ENCODE measurements at regions not wholly inside any gene's neighbourhood (a gene's known extent, or its start where the extent isn't known, plus 50 kb on each side); places are given as distances from the start of the nearest gene placed in this dataset.
"Not testable (repeated sequence)": the region's sequence is repeated elsewhere in the genome, so short reads cannot be mapped to it uniquely, and the experiment has no call there.

DNA sequence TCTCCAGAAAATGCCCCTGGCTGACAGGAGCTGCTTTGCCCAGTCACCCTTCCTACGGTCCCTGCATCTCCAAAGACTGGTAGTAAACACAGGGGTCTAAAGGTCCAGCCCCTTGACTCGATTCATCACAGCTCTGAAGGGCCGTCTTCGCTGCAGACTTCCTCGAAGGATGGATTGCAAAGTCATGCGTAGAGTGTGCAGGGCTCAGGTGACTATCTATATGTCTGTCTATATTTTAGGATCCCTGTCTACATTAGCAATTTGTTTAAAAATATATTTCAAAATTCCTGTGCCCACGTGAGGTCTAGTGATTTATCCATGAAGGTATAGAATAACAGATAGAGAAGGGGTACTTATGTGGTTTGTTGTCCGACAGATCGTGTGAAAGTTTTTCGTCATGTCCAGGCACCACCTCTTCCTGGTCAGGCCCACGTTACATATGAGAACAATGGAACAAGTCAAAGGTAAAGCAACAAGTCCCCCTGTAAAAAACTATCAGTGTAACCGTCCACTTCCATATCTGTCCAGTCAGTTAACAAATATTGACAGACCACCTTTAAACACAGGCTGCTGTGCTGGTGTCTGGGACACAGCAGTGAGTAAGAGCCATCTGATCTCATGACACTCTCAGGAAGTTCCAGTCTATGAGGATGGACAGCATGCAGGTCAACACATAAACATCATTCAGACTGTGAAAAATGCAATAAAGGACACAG, 127.7 kb upstream of the SULF2 start:
- Histone ChIP-seq H3K27ac (ENCODE audit: extremely low read length, insufficient read depth, low read length) (peak overlapping the region; percentile 53), H3K27me3 (ENCODE audit: control insufficient read depth in 1 of 2, insufficient read depth in 2 of 2, low read length in 2 of 2) (peaks cover 0 to 15% of the 10 kb centered on the region in 2 experiments; a peak in 2 of 5 replicates), H3K9ac (ENCODE audit: insufficient read depth, low read depth, low read length) (peak overlapping the region; percentile 46), H3K4me3 (replicated peaks in 1 of 3; ENCODE audit: insufficient read depth in 1 of 3, low read depth in 2 of 3, low read length in 3 of 3) (peak overlapping the region in 1 of 3 experiments; percentile 23; a peak in 2 of 6 replicates), H3K4me2 (ENCODE audit: low read depth, low read length) (peak overlapping the region; percentile 59), H3K4me1 (ENCODE audit: insufficient read depth, low read length) (peaks cover 63% of the 10 kb centered on the region), H3K9me3 (ENCODE audit: low read length) (peaks cover 24% of the 10 kb centered on the region)
- ATAC-seq (peak; percentile 83), DNase-seq (ENCODE audit: low spot score) (peak; percentile 100), FAIRE-seq (peak; percentile 81)
- intact Hi-C loops (cut with micrococcal nuclease; ENCODE audit: unreplicated experiment); CTCF ChIA-PET (ENCODE audit: low intra/inter-chr PET ratio, low total read pairs); H3K36me3 ChIP-seq (replicated peaks in 1 of 2; ENCODE audit: control insufficient read depth in 1 of 2, insufficient read depth in 2 of 2, low read length in 2 of 2); H3K79me2 ChIP-seq (ENCODE audit: insufficient read depth, low read length); H4K20me1 ChIP-seq (ENCODE audit: insufficient read depth, low read length); H2AFZ ChIP-seq (ENCODE audit: low read length); in situ Hi-C loops (cut with HindIII; ENCODE audit: extremely low pct_ligation_motif_present, low pct_unique_long_range_greater_than_20kb); BruUV-seq (replicated peaks); POLR2A ChIA-PET; TF ChIP-seq LCORL (IDR thresholded peaks at IDR 0.05); CREB1 (CRISPR knock-in tag; IDR thresholded peaks at IDR 0.05): not testable (repeated sequence)
- 27% methylated on average over 12 of the region's 12 CpGs for WGBS (ENCODE audit: low lambda C conversion rate)
- TF ChIP-seq ZSCAN31 (CRISPR knock-in tag; IDR thresholded peaks at IDR 0.05; ENCODE audit: low read depth) (0 out of 2 replicates have a peak, but pooled peaks have one; percentile 33), ZNF878 (CRISPR knock-in tag; IDR thresholded peaks at IDR 0.05) (peak; percentile 93), TFDP2 (CRISPR knock-in tag; IDR thresholded peaks at IDR 0.05) (0 out of 2 replicates have a peak, but pooled peaks have one; percentile 39), ZNF292 (CRISPR knock-in tag; IDR thresholded peaks at IDR 0.05; ENCODE audit: borderline replicate concordance, low read depth) (peak; percentile 88; the same call in 1 of the 2 replicates), LCORL (CRISPR knock-in tag; IDR thresholded peaks at IDR 0.05) (peak; percentile 88), ZNF687 (CRISPR knock-in tag; IDR thresholded peaks at IDR 0.05) (0 out of 2 replicates have a peak, but pooled peaks have one; percentile 34), PPARG (CRISPR knock-in tag; conservative IDR thresholded peaks at IDR 0.05) (peak; percentile 80), POLR2A (IDR thresholded peaks at IDR 0.05; ENCODE audit: insufficient read depth in 1 of 2, low read depth in 2 of 2, low read length in 2 of 2) (0 out of 4 replicates have a peak, but pooled peaks of 1 of the 2 experiments have one; percentile 24), ZBTB7B (CRISPR knock-in tag; IDR thresholded peaks at IDR 0.05) (peak; percentile 97), DPF2 (CRISPR knock-in tag; IDR thresholded peaks at IDR 0.05; ENCODE audit: borderline replicate concordance, low read depth) (peak; percentile 46; the same call in 1 of the 2 replicates), CREB1 (IDR thresholded peaks at IDR 0.05) (peak; percentile 54; the same call in 1 of the 2 replicates), ZBTB43 (CRISPR knock-in tag; conservative IDR thresholded peaks at IDR 0.05) (0 out of 2 replicates have a peak, but pooled peaks have one; percentile 26)
